ENCODE measurements at regions not wholly inside any gene's neighbourhood (a gene's known extent, or its start where the extent isn't known, plus 50 kb on each side); places are given as distances from the start of the nearest gene placed in this dataset.
"Not testable (repeated sequence)": the region's sequence is repeated elsewhere in the genome, so short reads cannot be mapped to it uniquely, and the experiment has no call there.

- ChIA-PET CTCF (interaction anchor here (3.3 kb wide), 1 partner anchor 9 kb away, joined by 25 read pairs; no protein-coding TSS in a partner anchor), POLR2A (no interaction called here)
- H3K36me3 ChIP-seq (ENCODE audit: control insufficient read depth, insufficient read depth, low read length) = no peaks in the 10 kb centered on the region
- no peak for TF ChIP-seq CTCF (IDR thresholded peaks at IDR 0.05; ENCODE audit: insufficient read depth, low read depth, low read length)
- no peaks in the 10 kb centered on the region for H3K27me3 ChIP-seq (ENCODE audit: control insufficient read depth, insufficient read depth, low read length)
- H3K4me3 ChIP-seq (ENCODE audit: low read depth, low read length) = no peak overlapping the region
- no peak for DNase-seq (ENCODE audit: low read depth)
These were observed 121.1 kb upstream of the SLC4A4 start for GRCh38 chr4:71217688-71218087.

- H3K36me3 ChIP-seq (ENCODE audit: control insufficient read depth, insufficient read depth, low read length); H3K4me3 ChIP-seq (ENCODE audit: low read depth, low read length); DNase-seq (ENCODE audit: low read depth); POLR2A ChIA-PET; H3K27me3 ChIP-seq (ENCODE audit: control insufficient read depth, insufficient read depth, low read length): not testable (repeated sequence)
- CTCF ChIA-PET = interaction anchor here (1.9 kb wide), 1 partner anchor 9 kb away, joined by 12 read pairs; no protein-coding TSS in a partner anchor
These were observed 118.0 kb upstream of the SLC4A4 start for GRCh38 chr4:71220848-71221247.

- Histone ChIP-seq H3K27me3 (ENCODE audit: control insufficient read depth, insufficient read depth, low read length) (no peaks in the 10 kb centered on the region), H3K36me3 (ENCODE audit: control insufficient read depth, insufficient read depth, low read length) (no peaks in the 10 kb centered on the region), H3K4me3 (ENCODE audit: low read depth, low read length) (no peak overlapping the region)
- no peak for TF ChIP-seq CTCF (IDR thresholded peaks at IDR 0.05; ENCODE audit: insufficient read depth, low read depth, low read length)
- POLR2A ChIA-PET = no interaction called here
- no peak for DNase-seq (ENCODE audit: low read depth)
- CTCF ChIA-PET = interaction anchor here (1.9 kb wide), 1 partner anchor 8 kb away, joined by 12 read pairs; no protein-coding TSS in a partner anchor
These were observed 117.0 kb upstream of the SLC4A4 start for GRCh38 chr4:71221510-71222466.

GRCh38 chr4:71222661-71223060 is 116.2 kb upstream of the SLC4A4 start:
- ChIA-PET POLR2A (no interaction called here), CTCF (no interaction called here)
- no peak overlapping the region for H3K4me3 ChIP-seq (ENCODE audit: low read depth, low read length)
- H3K36me3 ChIP-seq (ENCODE audit: control insufficient read depth, insufficient read depth, low read length) = no peaks in the 10 kb centered on the region
- no peaks in the 10 kb centered on the region for H3K27me3 ChIP-seq (ENCODE audit: control insufficient read depth, insufficient read depth, low read length)
- TF ChIP-seq CTCF (IDR thresholded peaks at IDR 0.05; ENCODE audit: insufficient read depth, low read depth, low read length) = no peak
- DNase-seq (ENCODE audit: low read depth) = no peak

- TF ChIP-seq CTCF (IDR thresholded peaks at IDR 0.05; ENCODE audit: insufficient read depth, low read depth, low read length) = peak; percentile 79
- Histone ChIP-seq H3K27me3 (ENCODE audit: control insufficient read depth, insufficient read depth, low read length) (no peaks in the 10 kb centered on the region), H3K36me3 (ENCODE audit: control insufficient read depth, insufficient read depth, low read length) (no peaks in the 10 kb centered on the region), H3K4me3 (ENCODE audit: low read depth, low read length) (no peak overlapping the region)
- POLR2A ChIA-PET = no interaction called here
- CTCF ChIA-PET = interaction anchor here (0.6 to 5.8 kb wide), 29 partner anchors 9 to 485 kb away, joined by 3 to 35 read pairs (median 4); no protein-coding TSS in a partner anchor
- DNase-seq (ENCODE audit: low read depth) = no peak
These were observed 109.1 kb upstream of the SLC4A4 start for GRCh38 chr4:71229477-71230270.

Measured in BJ (cell line).